ENCODE measurements at regions not wholly inside any gene's neighbourhood (a gene's known extent, or its start where the extent isn't known, plus 50 kb on each side); places are given as distances from the start of the nearest gene placed in this dataset.

- no peaks in the 10 kb centered on the region for H4K20me1 ChIP-seq (ENCODE audit: insufficient read depth, low read length)
- no peaks in the 10 kb centered on the region for H3K27me3 ChIP-seq (ENCODE audit: insufficient read depth, low read length)
- no peaks in the 10 kb centered on the region for H3K4me1 Mint-ChIP-seq (ENCODE audit: low read depth, unreplicated experiment)
- H3K4me3 ChIP-seq (ENCODE audit: insufficient read depth, low read depth, low read length): no peak overlapping the region
- no peak overlapping the region for H3K4me3 Mint-ChIP-seq (ENCODE audit: unreplicated experiment)
- H3K4me2 ChIP-seq (ENCODE audit: low read length): no peak overlapping the region
- DNase-seq (ENCODE audit: low read depth) (no peak), FAIRE-seq (no peak)
- no peaks in the 10 kb centered on the region for H3K79me2 ChIP-seq (ENCODE audit: insufficient read depth, low read length)
- no peak overlapping the region for H3K27ac ChIP-seq (ENCODE audit: low read depth, low read length)
- no peaks in the 10 kb centered on the region for H3K4me1 ChIP-seq (ENCODE audit: insufficient read depth, low read length)
- H3K27ac Mint-ChIP-seq (ENCODE audit: unreplicated experiment): no peak overlapping the region
- TF ChIP-seq EZH2 (IDR thresholded peaks at IDR 0.05; ENCODE audit: insufficient read depth, low read length): no peak
- TF ChIP-seq, protein P1, sequence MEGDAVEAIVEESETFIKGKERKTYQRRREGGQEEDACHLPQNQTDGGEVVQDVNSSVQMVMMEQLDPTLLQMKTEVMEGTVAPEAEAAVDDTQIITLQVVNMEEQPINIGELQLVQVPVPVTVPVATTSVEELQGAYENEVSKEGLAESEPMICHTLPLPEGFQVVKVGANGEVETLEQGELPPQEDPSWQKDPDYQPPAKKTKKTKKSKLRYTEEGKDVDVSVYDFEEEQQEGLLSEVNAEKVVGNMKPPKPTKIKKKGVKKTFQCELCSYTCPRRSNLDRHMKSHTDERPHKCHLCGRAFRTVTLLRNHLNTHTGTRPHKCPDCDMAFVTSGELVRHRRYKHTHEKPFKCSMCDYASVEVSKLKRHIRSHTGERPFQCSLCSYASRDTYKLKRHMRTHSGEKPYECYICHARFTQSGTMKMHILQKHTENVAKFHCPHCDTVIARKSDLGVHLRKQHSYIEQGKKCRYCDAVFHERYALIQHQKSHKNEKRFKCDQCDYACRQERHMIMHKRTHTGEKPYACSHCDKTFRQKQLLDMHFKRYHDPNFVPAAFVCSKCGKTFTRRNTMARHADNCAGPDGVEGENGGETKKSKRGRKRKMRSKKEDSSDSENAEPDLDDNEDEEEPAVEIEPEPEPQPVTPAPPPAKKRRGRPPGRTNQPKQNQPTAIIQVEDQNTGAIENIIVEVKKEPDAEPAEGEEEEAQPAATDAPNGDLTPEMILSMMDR (IDR thresholded peaks at IDR 0.05; ENCODE audit: insufficient read depth, low read depth, low read length): no peak
- no peaks in the 10 kb centered on the region for H3K9me3 ChIP-seq (ENCODE audit: insufficient read depth, low read depth, low read length)
- no peak overlapping the region for H3K9ac ChIP-seq (ENCODE audit: low read length)
- no peak overlapping the region for H2AFZ ChIP-seq (ENCODE audit: low read depth, low read length)
- no peaks in the 10 kb centered on the region for H3K9me3 Mint-ChIP-seq (ENCODE audit: unreplicated experiment)
- no peaks in the 10 kb centered on the region for H3K36me3 ChIP-seq (ENCODE audit: insufficient read depth, low read length)
- no peaks in the 10 kb centered on the region for H3K36me3 Mint-ChIP-seq (ENCODE audit: low read depth, unreplicated experiment)
- no peaks in the 10 kb centered on the region for H3K27me3 Mint-ChIP-seq (ENCODE audit: low read depth, unreplicated experiment)
These were observed 193.9 kb downstream of the RBM26 start for GRCh38 chr13:79212064-79212619.

- Histone ChIP-seq H3K9ac (ENCODE audit: low read length) (no peak overlapping the region), H3K4me2 (ENCODE audit: low read length) (no peak overlapping the region), H4K20me1 (ENCODE audit: insufficient read depth, low read length) (no peaks in the 10 kb centered on the region), H3K36me3 (ENCODE audit: insufficient read depth, low read length) (no peaks in the 10 kb centered on the region), H3K27ac (ENCODE audit: low read depth, low read length) (no peak overlapping the region), H3K27me3 (ENCODE audit: insufficient read depth, low read length) (no peaks in the 10 kb centered on the region), H2AFZ (ENCODE audit: low read depth, low read length) (no peak overlapping the region), H3K4me1 (ENCODE audit: insufficient read depth, low read length) (no peaks in the 10 kb centered on the region), H3K79me2 (ENCODE audit: insufficient read depth, low read length) (no peaks in the 10 kb centered on the region), H3K9me3 (ENCODE audit: insufficient read depth, low read depth, low read length) (no peaks in the 10 kb centered on the region), H3K4me3 (ENCODE audit: insufficient read depth, low read depth, low read length) (no peak overlapping the region)
- no peak for TF ChIP-seq EZH2 (IDR thresholded peaks at IDR 0.05; ENCODE audit: insufficient read depth, low read length)
- TF ChIP-seq, protein P1 (IDR thresholded peaks at IDR 0.05; ENCODE audit: insufficient read depth, low read depth, low read length): no peak
- Mint-ChIP-seq H3K27ac (ENCODE audit: unreplicated experiment) (no peak overlapping the region), H3K9me3 (ENCODE audit: unreplicated experiment) (no peaks in the 10 kb centered on the region), H3K36me3 (ENCODE audit: low read depth, unreplicated experiment) (no peaks in the 10 kb centered on the region), H3K4me1 (ENCODE audit: low read depth, unreplicated experiment) (no peaks in the 10 kb centered on the region), H3K4me3 (ENCODE audit: unreplicated experiment) (no peak overlapping the region), H3K27me3 (ENCODE audit: low read depth, unreplicated experiment) (no peaks in the 10 kb centered on the region)
- DNase-seq (ENCODE audit: low read depth): no peak
- FAIRE-seq: no peak
These were observed 194.7 kb downstream of the RBM26 start for GRCh38 chr13:79211377-79211776.

GRCh38 chr13:79197933-79198332 lies 208.1 kb downstream of the RBM26 start:
- Histone ChIP-seq H3K79me2 (ENCODE audit: insufficient read depth, low read length) (no peaks in the 10 kb centered on the region), H3K36me3 (ENCODE audit: insufficient read depth, low read length) (no peaks in the 10 kb centered on the region), H3K4me2 (ENCODE audit: low read length) (no peak overlapping the region), H3K27me3 (ENCODE audit: insufficient read depth, low read length) (no peaks in the 10 kb centered on the region), H3K27ac (ENCODE audit: low read depth, low read length) (no peak overlapping the region), H3K9me3 (ENCODE audit: insufficient read depth, low read depth, low read length) (no peaks in the 10 kb centered on the region), H4K20me1 (ENCODE audit: insufficient read depth, low read length) (no peaks in the 10 kb centered on the region), H3K9ac (ENCODE audit: low read length) (no peak overlapping the region), H3K4me3 (ENCODE audit: insufficient read depth, low read depth, low read length) (no peak overlapping the region), H3K4me1 (ENCODE audit: insufficient read depth, low read length) (no peaks in the 10 kb centered on the region), H2AFZ (ENCODE audit: low read depth, low read length) (no peak overlapping the region)
- DNase-seq (ENCODE audit: low read depth) (no peak), FAIRE-seq (no peak)
- TF ChIP-seq, protein P1 (IDR thresholded peaks at IDR 0.05; ENCODE audit: insufficient read depth, low read depth, low read length): no peak
- TF ChIP-seq EZH2 (IDR thresholded peaks at IDR 0.05; ENCODE audit: insufficient read depth, low read length): no peak
- H3K4me3 Mint-ChIP-seq (ENCODE audit: unreplicated experiment): no peak overlapping the region
- H3K27ac Mint-ChIP-seq (ENCODE audit: unreplicated experiment): no peak overlapping the region
- no peaks in the 10 kb centered on the region for H3K9me3 Mint-ChIP-seq (ENCODE audit: unreplicated experiment)
- no peaks in the 10 kb centered on the region for H3K27me3 Mint-ChIP-seq (ENCODE audit: low read depth, unreplicated experiment)
- no peaks in the 10 kb centered on the region for H3K4me1 Mint-ChIP-seq (ENCODE audit: low read depth, unreplicated experiment)
- H3K36me3 Mint-ChIP-seq (ENCODE audit: low read depth, unreplicated experiment): peaks cover 2% of the 10 kb centered on the region

Data from astrocyte (in vitro differentiated cells and primary cell).